B cell (primary cell): ENCODE measurements at regions not wholly inside any gene's neighbourhood (a gene's known extent, or its start where the extent isn't known, plus 50 kb on each side); places are given as distances from the start of the nearest gene placed in this dataset.
"Not testable (repeated sequence)": the region's sequence is repeated elsewhere in the genome, so short reads cannot be mapped to it uniquely, and the experiment has no call there.

ENCODE experiments used
- ATAC-seq: fragments of 200-7000 bp; cut with Tn5 transposase; one replicate; pipeline ENCODE4 v1.10.0; 2021; ENCODE audit warnings: low read depth, mild to moderate bottlenecking, moderate number of reproducible peaks, moderate library complexity
- CTCF ChIA-PET: fragments of 350-600 bp; sonication (Branson Sonifier 250); formaldehyde crosslinking; loops from one replicate; lab custom pipeline; 2021; ENCODE audit warnings: antibody characterized with exemption, inconsistent platforms; lab: Charles Lee
- POLR2A ChIA-PET: fragments of 350-600 bp; sonication (Branson Sonifier 250); formaldehyde crosslinking; loops from one replicate; lab custom pipeline; 2021; ENCODE audit warnings: antibody characterized with exemption; lab: Charles Lee
- DNase-seq: peaks from one replicate; pipeline ENCODE4 v3.0.0; 2013
- H2AFZ ChIP-seq: 2 replicates; pipeline ENCODE4 v1.6.1; 2012; ENCODE audit warnings: mild to moderate bottlenecking, low read depth, low read length; ENCODE audit not compliant: insufficient read depth, poor library complexity, severe bottlenecking
- H3K27ac ChIP-seq, 2 donors: 1 replicate in 1 of 2; 2 replicates in 1 of 2; pipeline ENCODE4 v1.5.1; 2012 to 2013; ENCODE audit warnings: low read length in 2 of 2, mild to moderate bottlenecking in 2 of 2, moderate library complexity in 1 of 2
- H3K27me3 ChIP-seq, 4 experiments: fragments of 200-600 bp in 1 of 4; sonication (generic) in 1 of 4; replicated peaks in 1 of 4; 1 replicate in 2 of 4; 2 replicates in 2 of 4; pipeline versions ENCODE4 v1.6.1 to v1.7.0; 2013 to 2016; ENCODE audit warnings: low read length in 3 of 4, mild to moderate bottlenecking in 2 of 4, mixed read lengths in 1 of 4, moderate library complexity in 1 of 4; ENCODE audit not compliant: insufficient read depth in 4 of 4, control insufficient read depth in 3 of 4; ENCODE audit errors: control extremely low read depth in 1 of 4
- H3K36me3 ChIP-seq, 2 experiments: replicated peaks in 1 of 2; 1 replicate in 1 of 2; 2 replicates in 1 of 2; pipeline versions ENCODE4 v1.6.1 to v1.7.1; 2013; ENCODE audit warnings: low read length in 1 of 2; ENCODE audit not compliant: insufficient read depth in 2 of 2, control insufficient read depth in 1 of 2; ENCODE audit errors: control extremely low read depth in 1 of 2, extremely low read depth in 1 of 2
- H3K4me1 ChIP-seq, 2 donors: fragments of 200-600 bp in 1 of 2; sonication (generic) in 1 of 2; 1 replicate in 1 of 2; 2 replicates in 1 of 2; pipeline versions ENCODE4 v1.5.1 to v1.6.1; 2013 to 2017; ENCODE audit warnings: low read length in 2 of 2; ENCODE audit not compliant: control insufficient read depth in 2 of 2, insufficient read depth in 2 of 2
- H3K4me2 ChIP-seq: replicated peaks from 2 replicates; pipeline ENCODE3; 2012; ENCODE audit warnings: mild to moderate bottlenecking, low read depth, low read length; ENCODE audit not compliant: poor library complexity, severe bottlenecking
- H3K4me3 ChIP-seq, 5 experiments: fragments of 200-600 bp in 1 of 5; sonication (generic) in 1 of 5; 1 replicate in 3 of 5; 2 replicates in 2 of 5; pipeline versions ENCODE4 v1.5.1 to v1.7.0; 2011 to 2016; ENCODE audit warnings: low read length in 4 of 5, mild to moderate bottlenecking in 4 of 5, low read depth in 2 of 5, control low read depth in 1 of 5, moderate library complexity in 1 of 5; ENCODE audit not compliant: insufficient read depth in 1 of 5; ENCODE audit errors: control extremely low read depth in 1 of 5, extremely low read depth in 1 of 5
- H3K79me2 ChIP-seq: fragments of 200-600 bp; sonication (generic); one replicate; pipeline ENCODE4 v1.6.0; 2016; ENCODE audit warnings: low read length; ENCODE audit not compliant: control insufficient read depth, insufficient read depth
- H3K9ac ChIP-seq: fragments of 200-600 bp; sonication (generic); 2 replicates; pipeline ENCODE4 v1.6.1; 2017; ENCODE audit warnings: mild to moderate bottlenecking, low read length, moderate library complexity
- H3K9me3 ChIP-seq, 3 donors: one replicate each; pipeline versions ENCODE4 v1.6.1 to v1.7.1; 2013; ENCODE audit warnings: low read length in 2 of 3; ENCODE audit not compliant: control insufficient read depth in 2 of 3, insufficient read depth in 1 of 3; ENCODE audit errors: control extremely low read depth in 1 of 3
- H4K20me1 ChIP-seq: 2 replicates; pipeline ENCODE4 v1.6.0; 2012; ENCODE audit warnings: mild to moderate bottlenecking, low read length; ENCODE audit not compliant: insufficient read depth, control insufficient read depth, poor library complexity, severe bottlenecking
- H3K27ac Mint-ChIP-seq: one replicate; pipeline ENCODE4 v1.8.0; 2021; ENCODE audit warnings: mixed read lengths
- H3K27me3 Mint-ChIP-seq: one replicate; pipeline ENCODE4 v1.8.0; 2021; ENCODE audit warnings: mixed read lengths
- H3K4me1 Mint-ChIP-seq: one replicate; pipeline ENCODE4 v1.8.0; 2021; ENCODE audit warnings: mixed read lengths
- H3K4me3 Mint-ChIP-seq: one replicate; pipeline ENCODE4 v1.8.0; 2021; ENCODE audit warnings: mixed read lengths
- H3K9me3 Mint-ChIP-seq: one replicate; pipeline ENCODE4 v1.8.0; 2022; ENCODE audit warnings: mixed read lengths; ENCODE audit not compliant: insufficient read depth
- EZH2 ChIP-seq: IDR thresholded peaks from 2 replicates; pipeline ENCODE4 v1.6.1; 2012; ENCODE audit warnings: borderline replicate concordance, low read depth, mild to moderate bottlenecking, moderate library complexity, low read length; ENCODE audit not compliant: insufficient read depth, poor library complexity, severe bottlenecking
- WGBS: methylation state at CpG from one replicate; pipeline ENCODE4 v1.1.5; 2013; ENCODE audit warnings: missing lambda C conversion rate; ENCODE audit not compliant: insufficient coverage; 5-methylcytosine and 5-hydroxymethylcytosine counted together
- intact Hi-C: fragments of 100-400 bp; cut with micrococcal nuclease; formaldehyde crosslinking; loops from one replicate; pipeline ENCODE4 v1.10.0; 2022

GRCh38 chr14:45641541-45641940 is 388.5 kb upstream of the MIS18BP1 start:
- Histone ChIP-seq H3K79me2 (no peaks in the 10 kb centered on the region), H3K9me3 (peaks cover 0 to 2% (median 0%) of the 10 kb centered on the region in 3 donors), H3K9ac (no peak overlapping the region), H3K4me2 (no peak overlapping the region), H4K20me1 (no peaks in the 10 kb centered on the region), H3K4me3 (no peak overlapping the region), H3K4me1 (no peaks in the 10 kb centered on the region), H3K27ac (no peak overlapping the region), H3K36me3 (no peaks in the 10 kb centered on the region), H3K27me3 (no peaks in the 10 kb centered on the region), H2AFZ (no peak overlapping the region)
- Mint-ChIP-seq H3K27me3 (no peaks in the 10 kb centered on the region), H3K4me1 (no peaks in the 10 kb centered on the region), H3K4me3 (no peak overlapping the region), H3K27ac (no peak overlapping the region), H3K9me3 (peaks cover 3% of the 10 kb centered on the region)
- ATAC-seq (no peak), DNase-seq (no peak)
- POLR2A ChIA-PET: no interaction called here
- TF ChIP-seq EZH2: no peak
- intact Hi-C loops: no loop called here
- no CpG with 5 or more reads among the region's 4 CpGs for WGBS
- CTCF ChIA-PET: no interaction called here

- H3K36me3 ChIP-seq, H3K9ac ChIP-seq, H3K4me2 ChIP-seq, POLR2A ChIA-PET, ATAC-seq, DNase-seq, H3K4me1 Mint-ChIP-seq, H3K27me3 Mint-ChIP-seq, H3K4me1 ChIP-seq, H4K20me1 ChIP-seq, H3K27me3 ChIP-seq, H3K4me3 Mint-ChIP-seq, intact Hi-C loops, H3K79me2 ChIP-seq, H3K27ac Mint-ChIP-seq, H3K9me3 Mint-ChIP-seq, H3K27ac ChIP-seq, H3K4me3 ChIP-seq, CTCF ChIA-PET, H2AFZ ChIP-seq: not testable (repeated sequence)
- 94% methylated on average over 46 of the region's 46 CpGs for WGBS
- H3K9me3 ChIP-seq: peaks cover 0 to 12% (median 0%) of the 10 kb centered on the region in 3 donors
Measured at GRCh38 chr14:45634651-45635441, 381.8 kb upstream of the MIS18BP1 start.
